WTC11 (cell line): ENCODE measurements at regions not wholly inside any gene's neighbourhood (a gene's known extent, or its start where the extent isn't known, plus 50 kb on each side); places are given as distances from the start of the nearest gene placed in this dataset.
A peak's percentile ranks its signal among the peaks of the same experiment; 100 is the strongest.

Experiments used
- ATAC-seq: fragments of 200-7000 bp; cut with Tn5 transposase; 2 replicates; pipeline ENCODE4 v1.10.0; 2021; ENCODE audit warnings: mild to moderate bottlenecking, moderate library complexity
- CTCF ChIA-PET: fragments of 300-600 bp; sonication (Branson Sonifier 250); formaldehyde crosslinking; loops from one replicate; lab custom pipeline; 2021; ENCODE audit warnings: antibody characterized with exemption; lab: Charles Lee
- POLR2A ChIA-PET: fragments of 350-600 bp; sonication (Branson Sonifier 250); formaldehyde crosslinking; loops from one replicate; lab custom pipeline; 2021; ENCODE audit warnings: antibody characterized with exemption; lab: Charles Lee
- DNase-seq: peaks from one replicate; pipeline ENCODE4 v3.0.0; 2021; ENCODE audit warnings: low spot score
- H3K27ac Mint-ChIP-seq: 2 replicates; pipeline ENCODE4 v1.8.0; 2021; ENCODE audit warnings: mixed read lengths
- H3K27me3 Mint-ChIP-seq: 2 replicates; pipeline ENCODE4 v1.8.0; 2021; ENCODE audit warnings: low read depth, mild to moderate bottlenecking, moderate library complexity, mixed read lengths
- H3K36me3 Mint-ChIP-seq: 2 replicates; pipeline ENCODE4 v1.8.0; 2021; ENCODE audit warnings: mixed read lengths
- H3K4me1 Mint-ChIP-seq: 2 replicates; pipeline ENCODE4 v1.8.0; 2022; ENCODE audit warnings: mixed read lengths
- H3K4me3 Mint-ChIP-seq: 2 replicates; pipeline ENCODE4 v1.8.0; 2021; ENCODE audit warnings: mild to moderate bottlenecking, moderate library complexity, mixed read lengths
- H3K9me3 Mint-ChIP-seq: 2 replicates; pipeline ENCODE4 v1.8.0; 2021; ENCODE audit warnings: mixed read lengths
- ATF1 ChIP-seq: sonication (generic); formaldehyde crosslinking; IDR thresholded peaks from 2 replicates; pipeline ENCODE4 v1.8.1; 2023; ENCODE audit warnings: mild to moderate bottlenecking, moderate library complexity, missing genetic modification reagents
- ATF2 ChIP-seq: sonication (generic); formaldehyde crosslinking; IDR thresholded peaks from 2 replicates; pipeline ENCODE4 v1.8.1; 2022; ENCODE audit warnings: low read depth, missing genetic modification reagents, borderline replicate concordance
- CTCF ChIP-seq: fragments of 200-600 bp; IDR thresholded peaks from 2 replicates; pipeline ENCODE4 v1.8.0; 2022; ENCODE audit warnings: antibody characterized with exemption
- ELF4 ChIP-seq: sonication (generic); formaldehyde crosslinking; IDR thresholded peaks from 2 replicates; pipeline ENCODE4 v1.8.1; 2022; ENCODE audit warnings: low read depth, mild to moderate bottlenecking, moderate library complexity, missing genetic modification reagents
- EMX1 ChIP-seq: fragments of 250-450 bp; sonication (Bioruptor Pico); IDR thresholded peaks from 2 replicates; pipeline ENCODE4 v1.8.0; 2021; ENCODE audit warnings: mild to moderate bottlenecking
- ESRRA ChIP-seq: sonication (generic); formaldehyde crosslinking; IDR thresholded peaks from 2 replicates; pipeline ENCODE4 v1.8.1; 2022; ENCODE audit warnings: mild to moderate bottlenecking, missing genetic modification reagents, borderline replicate concordance
- FOXP4 ChIP-seq: sonication (generic); formaldehyde crosslinking; IDR thresholded peaks from 2 replicates; pipeline ENCODE4 v1.8.0; 2022; ENCODE audit warnings: mild to moderate bottlenecking, missing genetic modification reagents
- HMGXB4 ChIP-seq: sonication (generic); formaldehyde crosslinking; IDR thresholded peaks from 2 replicates; pipeline ENCODE4 v1.8.1; 2023; ENCODE audit warnings: mild to moderate bottlenecking, moderate library complexity, missing genetic modification reagents
- NFYB ChIP-seq: sonication (generic); formaldehyde crosslinking; conservative IDR thresholded peaks from 2 replicates; pipeline ENCODE4 v1.8.0; 2022; ENCODE audit warnings: low read depth, missing genetic modification reagents
- OVOL2 ChIP-seq: fragments of 250-450 bp; sonication (Bioruptor Pico); IDR thresholded peaks from 2 replicates; pipeline ENCODE4 v1.9.0; 2021; ENCODE audit warnings: mild to moderate bottlenecking, borderline replicate concordance
- RORB ChIP-seq: fragments of 250-450 bp; sonication (Bioruptor Pico); IDR thresholded peaks from 2 replicates; pipeline ENCODE4 v1.9.0; 2021; ENCODE audit warnings: mild to moderate bottlenecking
- ZNF232 ChIP-seq: sonication (generic); formaldehyde crosslinking; IDR thresholded peaks from 2 replicates; pipeline ENCODE4 v1.8.0; 2022; ENCODE audit warnings: mild to moderate bottlenecking, missing genetic modification reagents
- TF ChIP-seq, protein P1 (sequence below): fragments of 250-450 bp; sonication (Bioruptor Pico); IDR thresholded peaks from 2 replicates; pipeline ENCODE4 v2.1.2; 2022; ENCODE audit warnings: mild to moderate bottlenecking, moderate library complexity
- TF ChIP-seq, protein P2 (sequence below): sonication (generic); formaldehyde crosslinking; IDR thresholded peaks from 2 replicates; pipeline ENCODE4 v1.8.0; 2022; ENCODE audit warnings: missing genetic modification reagents
- TF ChIP-seq, protein P3 (sequence below): sonication (generic); formaldehyde crosslinking; IDR thresholded peaks from 2 replicates; pipeline ENCODE4 v1.8.1; 2023; ENCODE audit warnings: mild to moderate bottlenecking, missing genetic modification reagents, borderline replicate concordance

DNA sequence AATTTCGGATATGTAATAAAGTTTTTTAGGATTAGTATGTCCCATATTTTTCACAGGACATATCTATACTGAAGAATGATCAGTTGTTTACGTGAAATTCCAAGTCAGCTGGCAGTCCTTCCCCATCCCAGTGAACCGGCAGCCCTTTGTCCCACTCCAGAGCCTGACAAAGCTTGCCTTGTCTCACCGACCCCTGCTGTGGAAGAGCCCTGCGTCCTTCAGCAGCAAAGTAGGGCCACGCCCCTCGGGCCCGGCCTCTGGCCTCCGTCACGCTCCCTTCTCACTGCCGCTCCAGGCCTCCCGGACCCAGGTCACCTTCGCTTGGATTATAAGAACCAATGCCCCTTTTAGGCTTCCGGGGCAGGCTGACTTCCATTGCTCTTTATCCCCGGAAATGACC, 89.8 kb upstream of the TGIF1 start:
- ChIA-PET CTCF (interaction anchor here (1.3 to 2.1 kb wide), 3 partner anchors 10 to 306 kb away, joined by 3 to 10 read pairs (median 5); no protein-coding TSS in a partner anchor), POLR2A (interaction anchor here (0.5 kb wide), 1 partner anchor 88 kb away, joined by 4 read pairs; no protein-coding TSS in a partner anchor)
- H3K36me3 Mint-ChIP-seq = no peaks in the 10 kb centered on the region
- H3K4me3 Mint-ChIP-seq = no peak overlapping the region
- DNase-seq (peak; percentile 72), ATAC-seq (peak; percentile 83)
- peaks cover 6% of the 10 kb centered on the region; the same call in 1 of the 2 replicates for H3K9me3 Mint-ChIP-seq
- no peak overlapping the region for H3K27ac Mint-ChIP-seq
- no peaks in the 10 kb centered on the region for H3K27me3 Mint-ChIP-seq
- H3K4me1 Mint-ChIP-seq = peaks cover 31% of the 10 kb centered on the region
- TF ChIP-seq RORB (CRISPR knock-in tag) (no peak), ELF4 (CRISPR knock-in tag) (no peak), ATF2 (CRISPR knock-in tag) (no peak)
- TF ChIP-seq, protein P1, sequence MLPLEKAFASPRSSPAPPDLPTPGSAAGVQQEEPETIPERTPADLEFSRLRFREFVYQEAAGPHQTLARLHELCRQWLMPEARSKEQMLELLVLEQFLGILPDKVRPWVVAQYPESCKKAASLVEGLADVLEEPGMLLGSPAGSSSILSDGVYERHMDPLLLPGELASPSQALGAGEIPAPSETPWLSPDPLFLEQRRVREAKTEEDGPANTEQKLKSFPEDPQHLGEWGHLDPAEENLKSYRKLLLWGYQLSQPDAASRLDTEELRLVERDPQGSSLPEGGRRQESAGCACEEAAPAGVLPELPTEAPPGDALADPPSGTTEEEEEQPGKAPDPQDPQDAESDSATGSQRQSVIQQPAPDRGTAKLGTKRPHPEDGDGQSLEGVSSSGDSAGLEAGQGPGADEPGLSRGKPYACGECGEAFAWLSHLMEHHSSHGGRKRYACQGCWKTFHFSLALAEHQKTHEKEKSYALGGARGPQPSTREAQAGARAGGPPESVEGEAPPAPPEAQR (CRISPR knock-in tag) = no peak

DNA sequence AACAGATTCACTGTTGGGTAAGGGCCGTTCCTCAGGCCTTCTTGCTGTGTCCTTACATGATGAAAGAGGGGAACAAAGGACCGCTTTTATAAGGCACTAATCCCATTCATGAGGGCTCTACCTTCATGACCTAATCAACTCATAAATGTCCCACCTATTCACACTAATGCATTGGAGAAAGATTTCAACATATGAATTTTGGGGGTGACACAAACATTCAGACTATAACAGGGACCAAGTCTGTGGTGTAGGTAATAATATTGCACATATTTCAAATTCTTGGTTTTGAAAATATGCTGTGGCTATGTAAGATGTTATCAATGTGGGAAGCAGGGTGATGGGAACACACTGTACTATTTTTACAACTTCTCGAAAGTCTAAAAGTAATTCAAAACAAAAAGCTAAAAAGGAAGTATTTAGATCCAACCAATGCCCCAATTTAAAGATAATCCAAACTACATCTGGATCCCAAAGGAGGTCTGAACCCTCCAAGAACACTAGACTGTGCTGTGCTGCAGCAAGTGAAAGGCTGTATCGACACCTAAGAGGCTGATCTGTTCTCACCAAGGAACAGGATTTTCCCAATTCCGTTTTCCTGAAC, 82.4 kb upstream of the TGIF1 start:
- H3K27ac Mint-ChIP-seq = no peak overlapping the region
- no peaks in the 10 kb centered on the region for H3K36me3 Mint-ChIP-seq
- no peak for ATAC-seq
- no peak overlapping the region for H3K4me3 Mint-ChIP-seq
- no peaks in the 10 kb centered on the region for H3K27me3 Mint-ChIP-seq
- TF ChIP-seq HMGXB4 (CRISPR knock-in tag) = no peak
- TF ChIP-seq OVOL2 = no peak
- no peak for TF ChIP-seq ESRRA (CRISPR knock-in tag)
- TF ChIP-seq CTCF = no peak
- TF ChIP-seq ATF1 (CRISPR knock-in tag) = no peak
- no peak for TF ChIP-seq ZNF232 (CRISPR knock-in tag)
- TF ChIP-seq EMX1 (CRISPR knock-in tag) = no peak
- no peak for TF ChIP-seq NFYB (CRISPR knock-in tag)
- no peak for TF ChIP-seq RORB (CRISPR knock-in tag)
- TF ChIP-seq, protein P2, sequence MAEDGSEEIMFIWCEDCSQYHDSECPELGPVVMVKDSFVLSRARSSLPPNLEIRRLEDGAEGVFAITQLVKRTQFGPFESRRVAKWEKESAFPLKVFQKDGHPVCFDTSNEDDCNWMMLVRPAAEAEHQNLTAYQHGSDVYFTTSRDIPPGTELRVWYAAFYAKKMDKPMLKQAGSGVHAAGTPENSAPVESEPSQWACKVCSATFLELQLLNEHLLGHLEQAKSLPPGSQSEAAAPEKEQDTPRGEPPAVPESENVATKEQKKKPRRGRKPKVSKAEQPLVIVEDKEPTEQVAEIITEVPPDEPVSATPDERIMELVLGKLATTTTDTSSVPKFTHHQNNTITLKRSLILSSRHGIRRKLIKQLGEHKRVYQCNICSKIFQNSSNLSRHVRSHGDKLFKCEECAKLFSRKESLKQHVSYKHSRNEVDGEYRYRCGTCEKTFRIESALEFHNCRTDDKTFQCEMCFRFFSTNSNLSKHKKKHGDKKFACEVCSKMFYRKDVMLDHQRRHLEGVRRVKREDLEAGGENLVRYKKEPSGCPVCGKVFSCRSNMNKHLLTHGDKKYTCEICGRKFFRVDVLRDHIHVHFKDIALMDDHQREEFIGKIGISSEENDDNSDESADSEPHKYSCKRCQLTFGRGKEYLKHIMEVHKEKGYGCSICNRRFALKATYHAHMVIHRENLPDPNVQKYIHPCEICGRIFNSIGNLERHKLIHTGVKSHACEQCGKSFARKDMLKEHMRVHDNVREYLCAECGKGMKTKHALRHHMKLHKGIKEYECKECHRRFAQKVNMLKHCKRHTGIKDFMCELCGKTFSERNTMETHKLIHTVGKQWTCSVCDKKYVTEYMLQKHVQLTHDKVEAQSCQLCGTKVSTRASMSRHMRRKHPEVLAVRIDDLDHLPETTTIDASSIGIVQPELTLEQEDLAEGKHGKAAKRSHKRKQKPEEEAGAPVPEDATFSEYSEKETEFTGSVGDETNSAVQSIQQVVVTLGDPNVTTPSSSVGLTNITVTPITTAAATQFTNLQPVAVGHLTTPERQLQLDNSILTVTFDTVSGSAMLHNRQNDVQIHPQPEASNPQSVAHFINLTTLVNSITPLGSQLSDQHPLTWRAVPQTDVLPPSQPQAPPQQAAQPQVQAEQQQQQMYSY (CRISPR knock-in tag) = no peak
- no peak for TF ChIP-seq FOXP4
- TF ChIP-seq, protein P3, sequence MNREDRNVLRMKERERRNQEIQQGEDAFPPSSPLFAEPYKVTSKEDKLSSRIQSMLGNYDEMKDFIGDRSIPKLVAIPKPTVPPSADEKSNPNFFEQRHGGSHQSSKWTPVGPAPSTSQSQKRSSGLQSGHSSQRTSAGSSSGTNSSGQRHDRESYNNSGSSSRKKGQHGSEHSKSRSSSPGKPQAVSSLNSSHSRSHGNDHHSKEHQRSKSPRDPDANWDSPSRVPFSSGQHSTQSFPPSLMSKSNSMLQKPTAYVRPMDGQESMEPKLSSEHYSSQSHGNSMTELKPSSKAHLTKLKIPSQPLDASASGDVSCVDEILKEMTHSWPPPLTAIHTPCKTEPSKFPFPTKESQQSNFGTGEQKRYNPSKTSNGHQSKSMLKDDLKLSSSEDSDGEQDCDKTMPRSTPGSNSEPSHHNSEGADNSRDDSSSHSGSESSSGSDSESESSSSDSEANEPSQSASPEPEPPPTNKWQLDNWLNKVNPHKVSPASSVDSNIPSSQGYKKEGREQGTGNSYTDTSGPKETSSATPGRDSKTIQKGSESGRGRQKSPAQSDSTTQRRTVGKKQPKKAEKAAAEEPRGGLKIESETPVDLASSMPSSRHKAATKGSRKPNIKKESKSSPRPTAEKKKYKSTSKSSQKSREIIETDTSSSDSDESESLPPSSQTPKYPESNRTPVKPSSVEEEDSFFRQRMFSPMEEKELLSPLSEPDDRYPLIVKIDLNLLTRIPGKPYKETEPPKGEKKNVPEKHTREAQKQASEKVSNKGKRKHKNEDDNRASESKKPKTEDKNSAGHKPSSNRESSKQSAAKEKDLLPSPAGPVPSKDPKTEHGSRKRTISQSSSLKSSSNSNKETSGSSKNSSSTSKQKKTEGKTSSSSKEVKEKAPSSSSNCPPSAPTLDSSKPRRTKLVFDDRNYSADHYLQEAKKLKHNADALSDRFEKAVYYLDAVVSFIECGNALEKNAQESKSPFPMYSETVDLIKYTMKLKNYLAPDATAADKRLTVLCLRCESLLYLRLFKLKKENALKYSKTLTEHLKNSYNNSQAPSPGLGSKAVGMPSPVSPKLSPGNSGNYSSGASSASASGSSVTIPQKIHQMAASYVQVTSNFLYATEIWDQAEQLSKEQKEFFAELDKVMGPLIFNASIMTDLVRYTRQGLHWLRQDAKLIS (CRISPR knock-in tag) = no peak
- POLR2A ChIA-PET = no interaction called here
- H3K9me3 Mint-ChIP-seq = peaks cover 10% of the 10 kb centered on the region; the same call in 1 of the 2 replicates
- DNase-seq = no peak
- H3K4me1 Mint-ChIP-seq = no peaks in the 10 kb centered on the region
- CTCF ChIA-PET = no interaction called here
